ENCODE measurements at regions not wholly inside any gene's neighbourhood (a gene's known extent, or its start where the extent isn't known, plus 50 kb on each side); places are given as distances from the start of the nearest gene placed in this dataset.

- no peak for TF ChIP-seq CTCF (IDR thresholded peaks at IDR 0.05)
- no peak for TF ChIP-seq POLR2A (IDR thresholded peaks at IDR 0.05)
Measured at GRCh38 chr13:109859216-109859835, 72.9 kb upstream of the IRS2 start.
